Hepatocyte (in vitro differentiated cells): ENCODE measurements at regions not wholly inside any gene's neighbourhood (a gene's known extent, or its start where the extent isn't known, plus 50 kb on each side); places are given as distances from the start of the nearest gene placed in this dataset.

ENCODE experiments used
- DNase-seq: peaks from one replicate; pipeline ENCODE4 v3.0.0-alpha.2; 2016; ENCODE audit warnings: low spot score
- H2AFZ ChIP-seq: fragments of 200-600 bp; sonication (generic); 2 replicates; pipeline ENCODE4 v1.6.0; 2016; ENCODE audit warnings: antibody characterized with exemption, mild to moderate bottlenecking
- H3K27ac ChIP-seq: fragments of 200-600 bp; sonication (generic); 2 replicates; pipeline ENCODE4 v1.5.1; 2016; ENCODE audit warnings: mild to moderate bottlenecking
- H3K27me3 ChIP-seq: fragments of 200-600 bp; sonication (generic); 2 replicates; pipeline ENCODE4 v1.6.1; 2016
- H3K36me3 ChIP-seq: fragments of 200-600 bp; sonication (generic); replicated peaks from 2 replicates; pipeline ENCODE4 v1.5.1; 2016; ENCODE audit warnings: low read depth; ENCODE audit not compliant: insufficient read depth
- H3K4me1 ChIP-seq: fragments of 200-600 bp; sonication (generic); 2 replicates; pipeline ENCODE4 v1.5.1; 2016; ENCODE audit warnings: mild to moderate bottlenecking, moderate library complexity; ENCODE audit not compliant: insufficient read depth
- H3K4me2 ChIP-seq: fragments of 200-600 bp; sonication (generic); 2 replicates; pipeline ENCODE4 v1.6.0; 2016
- H3K4me3 ChIP-seq: fragments of 200-600 bp; sonication (generic); 2 replicates; pipeline ENCODE4 v1.5.1; 2016; ENCODE audit warnings: mild to moderate bottlenecking
- H3K79me2 ChIP-seq: fragments of 200-600 bp; sonication (generic); 2 replicates; pipeline ENCODE4 v1.6.0; 2017; ENCODE audit warnings: mild to moderate bottlenecking
- H3K9me2 ChIP-seq: fragments of 200-600 bp; sonication (generic); replicated peaks from 2 replicates; pipeline ENCODE4 v1.6.0; 2017; ENCODE audit warnings: mild to moderate bottlenecking; ENCODE audit not compliant: insufficient read depth
- H3K9me3 ChIP-seq: fragments of 200-600 bp; sonication (generic); 2 replicates; pipeline ENCODE4 v1.5.1; 2016; ENCODE audit warnings: low read depth, mild to moderate bottlenecking
- H4K20me1 ChIP-seq: fragments of 200-600 bp; sonication (generic); 2 replicates; pipeline ENCODE4 v1.6.0; 2016; ENCODE audit warnings: mild to moderate bottlenecking; ENCODE audit not compliant: insufficient read depth, poor library complexity, severe bottlenecking
- EZH2 ChIP-seq: fragments of 200-600 bp; sonication (generic); IDR thresholded peaks from 2 replicates; pipeline ENCODE4 v1.6.1; 2016; ENCODE audit warnings: antibody characterized with exemption, mild to moderate bottlenecking, borderline replicate concordance
- EZH2phosphoT487 ChIP-seq: fragments of 200-600 bp; sonication (generic); IDR thresholded peaks from one replicate; pipeline ENCODE4 v1.6.1; 2018; ENCODE audit warnings: antibody characterized with exemption, mild to moderate bottlenecking, low read depth, moderate library complexity; ENCODE audit not compliant: unreplicated experiment, severe bottlenecking
- WGBS: methylation state at CpG from one replicate; pipeline ENCODE4 v1.1.6; 2016; ENCODE audit warnings: low lambda C conversion rate; ENCODE audit errors: missing lambda C conversion rate; 5-methylcytosine and 5-hydroxymethylcytosine counted together
- TF ChIP-seq, protein P1 (sequence below): fragments of 200-600 bp; sonication (generic); IDR thresholded peaks from 2 replicates; pipeline ENCODE4 v1.5.1; 2016; ENCODE audit warnings: antibody characterized with exemption, mild to moderate bottlenecking; ENCODE audit not compliant: poor library complexity

DNA sequence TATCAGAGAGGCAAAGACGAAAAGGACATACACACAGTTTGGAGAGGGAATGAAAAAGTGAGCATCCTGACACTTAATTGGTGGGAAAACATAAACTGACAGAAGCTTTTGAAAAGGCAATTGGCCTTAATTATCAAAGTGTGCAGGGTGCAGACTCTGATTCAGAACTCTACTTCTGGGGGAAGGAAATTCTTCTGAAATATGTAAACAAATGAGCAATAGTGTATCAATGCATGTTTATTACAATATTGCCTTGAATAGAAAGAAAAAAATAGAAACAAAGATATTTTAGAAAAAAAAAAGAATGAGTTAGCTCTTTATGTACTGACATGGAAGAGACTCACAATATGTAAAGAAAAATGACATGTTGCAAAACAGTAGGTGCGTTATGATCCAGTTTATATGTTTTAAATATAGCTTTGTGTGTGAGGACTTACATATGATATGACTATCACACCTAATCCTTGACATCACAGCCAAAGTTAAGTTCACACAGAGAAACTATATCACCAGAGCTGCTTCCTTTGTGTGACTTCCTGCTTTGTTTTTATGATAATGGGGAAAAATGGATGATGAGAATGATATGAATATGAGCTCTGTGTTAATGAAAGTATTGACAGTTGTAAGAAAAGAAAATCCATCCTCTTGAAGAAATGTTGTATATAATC, 182.4 kb downstream of the KCTD12 start:
- H3K4me3 ChIP-seq: no peak overlapping the region
- TF ChIP-seq, protein P1, sequence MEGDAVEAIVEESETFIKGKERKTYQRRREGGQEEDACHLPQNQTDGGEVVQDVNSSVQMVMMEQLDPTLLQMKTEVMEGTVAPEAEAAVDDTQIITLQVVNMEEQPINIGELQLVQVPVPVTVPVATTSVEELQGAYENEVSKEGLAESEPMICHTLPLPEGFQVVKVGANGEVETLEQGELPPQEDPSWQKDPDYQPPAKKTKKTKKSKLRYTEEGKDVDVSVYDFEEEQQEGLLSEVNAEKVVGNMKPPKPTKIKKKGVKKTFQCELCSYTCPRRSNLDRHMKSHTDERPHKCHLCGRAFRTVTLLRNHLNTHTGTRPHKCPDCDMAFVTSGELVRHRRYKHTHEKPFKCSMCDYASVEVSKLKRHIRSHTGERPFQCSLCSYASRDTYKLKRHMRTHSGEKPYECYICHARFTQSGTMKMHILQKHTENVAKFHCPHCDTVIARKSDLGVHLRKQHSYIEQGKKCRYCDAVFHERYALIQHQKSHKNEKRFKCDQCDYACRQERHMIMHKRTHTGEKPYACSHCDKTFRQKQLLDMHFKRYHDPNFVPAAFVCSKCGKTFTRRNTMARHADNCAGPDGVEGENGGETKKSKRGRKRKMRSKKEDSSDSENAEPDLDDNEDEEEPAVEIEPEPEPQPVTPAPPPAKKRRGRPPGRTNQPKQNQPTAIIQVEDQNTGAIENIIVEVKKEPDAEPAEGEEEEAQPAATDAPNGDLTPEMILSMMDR: no peak
- H3K36me3 ChIP-seq: no peaks in the 10 kb centered on the region
- DNase-seq: no peak
- H3K4me2 ChIP-seq: no peak overlapping the region
- H3K9me2 ChIP-seq: no peaks in the 10 kb centered on the region
- no peak overlapping the region for H2AFZ ChIP-seq
- no peaks in the 10 kb centered on the region for H3K9me3 ChIP-seq
- no peaks in the 10 kb centered on the region for H3K79me2 ChIP-seq
- 70% methylated on average over 2 of the region's 2 CpGs for WGBS
- H3K27ac ChIP-seq: no peak overlapping the region
- no peaks in the 10 kb centered on the region for H3K4me1 ChIP-seq
- H3K27me3 ChIP-seq: no peaks in the 10 kb centered on the region
- H4K20me1 ChIP-seq: no peaks in the 10 kb centered on the region

GRCh38 chr13:76703216-76703615, 183.0 kb downstream of the KCTD12 start:
- Histone ChIP-seq H3K27ac (no peak overlapping the region), H2AFZ (no peak overlapping the region), H3K4me1 (no peaks in the 10 kb centered on the region), H3K9me2 (no peaks in the 10 kb centered on the region), H3K36me3 (no peaks in the 10 kb centered on the region), H4K20me1 (no peaks in the 10 kb centered on the region), H3K4me2 (no peak overlapping the region), H3K9me3 (no peaks in the 10 kb centered on the region), H3K79me2 (no peaks in the 10 kb centered on the region), H3K4me3 (no peak overlapping the region), H3K27me3 (no peaks in the 10 kb centered on the region)
- DNase-seq: no peak
- WGBS: 49% methylated on average over 2 of the region's 2 CpGs
- TF ChIP-seq EZH2: no peak
- TF ChIP-seq, protein P1: no peak
- no peak for TF ChIP-seq EZH2phosphoT487

- DNase-seq: no peak
- H3K4me2 ChIP-seq: no peak overlapping the region
- H3K27me3 ChIP-seq: no peaks in the 10 kb centered on the region
- H3K4me3 ChIP-seq: no peak overlapping the region
- no peaks in the 10 kb centered on the region for H3K9me3 ChIP-seq
- no peaks in the 10 kb centered on the region for H3K36me3 ChIP-seq
- no peak overlapping the region for H2AFZ ChIP-seq
- no peaks in the 10 kb centered on the region for H4K20me1 ChIP-seq
- no peaks in the 10 kb centered on the region for H3K9me2 ChIP-seq
- WGBS: 63% methylated on average over 2 of the region's 2 CpGs
- no peak overlapping the region for H3K27ac ChIP-seq
- H3K79me2 ChIP-seq: no peaks in the 10 kb centered on the region
- no peak for TF ChIP-seq EZH2
- TF ChIP-seq, protein P1: no peak
- TF ChIP-seq EZH2phosphoT487: no peak
- H3K4me1 ChIP-seq: peaks cover 8% of the 10 kb centered on the region
Observed at GRCh38 chr13:76697288-76697687, 188.9 kb downstream of the KCTD12 start.

GRCh38 chr13:76696370-76696769, 189.8 kb downstream of the KCTD12 start:
- Histone ChIP-seq H4K20me1 (no peaks in the 10 kb centered on the region), H2AFZ (no peak overlapping the region), H3K36me3 (no peaks in the 10 kb centered on the region), H3K9me3 (no peaks in the 10 kb centered on the region), H3K4me3 (no peak overlapping the region), H3K4me2 (no peak overlapping the region), H3K79me2 (no peaks in the 10 kb centered on the region), H3K4me1 (peaks cover 8% of the 10 kb centered on the region), H3K27ac (peak overlapping the region; percentile 35), H3K9me2 (no peaks in the 10 kb centered on the region), H3K27me3 (no peaks in the 10 kb centered on the region)
- DNase-seq: peak; percentile 38
- TF ChIP-seq, protein P1: no peak
- TF ChIP-seq EZH2 (no peak), EZH2phosphoT487 (no peak)
- 72% methylated on average over 3 of the region's 3 CpGs for WGBS
